NOMO-1 treated with DMSO at 0.1 percent for 48 hours (cell line): ENCODE measurements at regions not wholly inside any gene's neighbourhood (a gene's known extent, or its start where the extent isn't known, plus 50 kb on each side); places are given as distances from the start of the nearest gene placed in this dataset.

ENCODE experiments used
- DNase-seq: peaks from one replicate; lab custom pipeline; 2025; ENCODE audit not compliant: unreplicated experiment; lab: John Stamatoyannopoulos, UW

DNA sequence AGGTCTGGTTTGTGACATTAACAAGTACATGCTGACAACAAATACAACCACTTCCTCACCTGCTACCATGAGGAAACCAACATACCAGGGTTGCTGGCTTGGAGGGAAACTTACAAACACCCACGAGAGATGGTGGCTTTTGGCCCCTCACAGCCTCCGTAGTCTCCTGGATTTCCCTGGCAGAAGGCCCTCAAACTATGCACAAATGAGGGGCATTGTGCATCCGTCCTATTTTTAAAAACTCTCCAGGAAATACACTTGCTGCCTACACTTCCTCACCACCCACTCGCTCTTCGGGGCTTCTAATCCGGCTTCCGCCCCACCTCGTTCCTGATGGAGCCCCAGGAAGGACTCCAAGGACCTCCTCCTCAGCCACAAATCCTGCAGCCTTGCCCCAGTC, 355.0 kb upstream of the GATB start:
- no peak for DNase-seq

DNA sequence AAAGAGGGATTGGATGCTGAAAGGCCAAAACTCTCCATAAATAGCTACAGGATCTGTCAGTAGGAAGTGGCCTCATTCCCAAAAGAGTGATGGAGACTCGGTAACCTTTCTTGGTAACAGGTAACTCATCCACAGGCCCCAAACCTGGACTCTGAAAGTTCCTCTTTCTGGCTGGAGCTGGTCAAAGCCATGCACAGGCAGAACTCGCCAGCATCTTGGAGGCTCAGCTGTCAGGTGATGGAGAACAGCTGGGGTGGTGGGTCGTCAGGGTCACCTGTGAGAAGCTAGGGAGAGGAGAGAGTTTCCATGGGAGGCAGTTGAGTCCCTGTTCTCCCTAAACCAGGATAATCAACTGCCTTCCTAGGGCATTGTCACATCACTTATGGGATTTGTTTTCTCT, 354.3 kb upstream of the GATB start:
- no peak for DNase-seq

DNA sequence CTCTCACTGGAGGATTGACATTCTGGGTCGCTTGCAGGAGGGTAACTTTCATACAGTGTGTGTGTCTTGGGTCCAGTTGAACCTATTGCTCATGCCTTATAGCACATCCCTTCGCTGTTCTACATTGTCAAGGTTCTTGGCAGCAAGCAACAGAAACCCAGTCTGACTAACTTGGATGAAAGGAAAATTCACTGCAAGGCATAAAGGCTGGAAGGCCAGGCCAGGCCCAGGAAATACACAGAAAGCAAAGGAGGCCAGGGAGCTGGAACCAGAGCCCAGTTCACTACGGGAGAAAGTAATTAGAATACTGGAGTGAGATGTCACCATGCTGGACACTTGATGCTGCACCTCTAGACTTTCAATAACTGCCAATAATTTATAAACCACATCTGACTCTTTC, 353.8 kb upstream of the GATB start:
- DNase-seq, result no peak

DNA sequence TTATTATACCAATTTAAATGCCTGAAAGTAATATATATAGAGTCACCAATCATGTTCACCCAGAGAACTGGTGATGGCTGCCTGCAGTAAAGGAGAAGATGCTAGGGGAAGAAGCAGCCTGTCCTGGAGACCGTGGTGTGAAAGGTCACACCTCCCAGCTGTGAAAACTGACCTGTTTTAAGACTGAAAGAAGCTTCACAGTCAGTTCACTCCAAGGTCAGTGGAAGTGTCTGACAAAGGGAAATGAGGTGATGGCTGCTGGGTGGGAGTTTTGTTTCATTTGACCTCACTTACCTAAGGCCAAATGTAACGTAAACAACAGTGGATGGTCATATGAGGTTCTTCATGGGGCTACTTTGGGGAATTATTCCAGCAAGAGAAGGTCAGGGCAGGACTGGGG, 352.1 kb upstream of the GATB start:
- no peak for DNase-seq

DNA sequence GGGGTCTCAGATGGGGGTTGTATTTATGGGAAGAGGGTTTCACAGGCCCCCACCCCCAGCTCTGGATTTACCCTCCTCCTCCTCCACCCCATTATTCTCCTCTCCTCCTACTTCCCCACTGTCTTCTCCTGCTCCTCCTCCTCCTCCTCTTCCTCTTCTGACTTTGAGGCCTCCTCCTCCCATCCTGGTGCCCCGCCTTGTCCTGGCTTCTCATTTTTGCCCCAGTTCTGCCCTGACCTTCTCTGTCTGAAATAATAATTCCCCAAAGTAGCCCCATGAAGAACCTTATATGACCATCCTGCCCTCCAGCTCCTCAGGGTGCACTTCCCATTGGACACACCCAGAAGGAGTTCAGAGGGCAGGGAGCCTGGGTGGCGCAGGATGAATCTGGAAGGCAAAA, 351.4 kb upstream of the GATB start:
- no peak for DNase-seq

DNA sequence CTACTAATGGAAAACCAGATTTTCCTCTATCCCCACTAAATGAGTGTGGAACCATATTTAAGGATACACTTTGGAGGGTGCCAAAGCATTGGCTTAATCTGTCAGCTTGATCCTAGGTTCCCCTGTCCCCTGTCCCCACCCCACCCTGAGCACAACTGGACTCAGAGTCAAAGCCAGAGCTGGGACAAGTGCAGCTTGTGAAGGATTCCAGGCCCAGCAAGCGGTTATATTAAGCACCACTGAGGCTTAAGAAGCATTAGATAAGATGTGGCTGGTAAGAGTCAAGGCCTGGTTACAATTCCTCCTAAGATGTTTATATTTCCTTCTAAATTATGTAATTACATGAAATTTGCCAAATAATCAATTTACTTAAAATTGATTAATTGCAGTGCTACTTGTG, 350.0 kb upstream of the GATB start:
- DNase-seq, result no peak

DNA sequence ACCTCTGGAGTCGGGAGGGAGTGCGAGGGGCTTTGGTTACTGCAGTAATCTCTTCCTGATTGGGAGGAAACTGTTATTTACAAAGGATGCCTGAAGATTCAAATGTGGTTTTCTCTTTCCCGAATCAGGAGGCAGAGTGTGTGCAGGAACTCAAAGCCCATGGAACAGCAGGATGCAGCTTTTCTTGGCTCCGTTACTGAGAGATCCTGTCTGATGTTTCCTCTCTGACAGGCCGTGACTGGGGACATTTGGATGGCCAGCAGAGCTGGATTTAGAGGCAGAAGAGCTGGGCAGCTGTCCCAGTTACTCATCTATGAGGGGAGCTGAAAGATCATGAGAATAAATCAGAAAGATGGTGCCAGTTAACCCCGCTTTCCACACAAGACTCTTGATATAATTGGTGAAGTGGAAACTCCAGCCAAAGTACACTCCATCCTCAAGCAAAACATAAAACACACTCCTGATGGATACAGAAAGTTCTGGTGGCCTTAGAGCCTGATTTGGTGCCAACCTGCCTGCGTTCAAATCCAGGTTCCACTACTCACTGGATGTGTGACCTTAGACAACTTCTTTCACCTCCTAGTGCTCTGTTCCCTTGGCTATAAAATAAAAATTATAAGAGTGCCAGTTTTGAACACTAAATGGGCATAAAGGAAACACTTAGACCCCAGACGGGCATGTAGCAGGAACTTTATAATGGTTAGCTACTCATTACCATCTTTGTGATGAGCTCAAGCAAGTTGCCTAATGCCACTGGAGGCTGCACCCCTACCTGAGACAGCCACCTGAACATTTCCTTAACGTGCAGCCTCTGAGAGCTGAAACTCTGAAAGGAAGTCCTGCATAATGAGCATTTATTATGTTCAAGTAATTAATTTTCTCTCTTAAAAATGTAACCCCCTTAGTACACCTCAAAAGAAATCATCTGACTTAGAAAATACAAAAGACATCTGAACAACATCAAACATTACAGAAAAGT, 349.0 kb upstream of the GATB start:
- DNase-seq, result no peak

DNA sequence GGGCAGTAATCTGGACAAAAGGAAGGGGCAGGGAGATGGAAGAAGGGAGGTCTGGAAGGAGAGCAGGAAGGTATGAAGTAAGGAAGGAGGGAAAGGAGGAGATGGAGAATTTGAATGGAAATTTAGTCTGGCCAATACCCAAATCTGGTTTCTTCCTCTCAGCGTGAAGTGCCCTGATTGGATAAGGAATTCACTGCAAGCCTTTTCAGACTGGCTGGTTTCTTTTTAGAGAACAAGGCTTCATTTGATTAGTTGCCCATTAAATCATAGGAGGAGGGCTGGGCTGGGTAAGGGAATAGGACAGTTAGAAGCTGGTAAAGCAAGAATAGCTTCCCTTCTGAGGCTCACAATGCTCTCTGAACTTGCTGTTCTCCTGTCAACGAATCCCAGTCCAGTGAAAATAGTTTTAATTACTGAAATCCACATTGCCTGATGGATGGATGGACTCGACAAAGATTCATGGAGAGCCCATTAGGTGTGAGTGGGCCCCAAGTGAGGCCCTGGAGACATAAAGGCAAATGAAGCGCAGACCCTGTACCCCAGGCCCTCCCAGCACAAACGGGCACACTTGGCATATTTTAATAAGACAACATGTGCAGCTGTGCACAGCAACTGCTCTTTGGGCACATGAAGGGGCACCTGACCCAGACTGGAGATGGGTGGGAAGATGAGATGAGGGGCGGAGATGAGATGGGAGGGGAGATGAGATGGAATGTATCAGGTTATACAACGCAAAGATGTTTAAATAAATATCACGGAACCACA, 347.1 kb upstream of the GATB start:
- no peak for DNase-seq

DNA sequence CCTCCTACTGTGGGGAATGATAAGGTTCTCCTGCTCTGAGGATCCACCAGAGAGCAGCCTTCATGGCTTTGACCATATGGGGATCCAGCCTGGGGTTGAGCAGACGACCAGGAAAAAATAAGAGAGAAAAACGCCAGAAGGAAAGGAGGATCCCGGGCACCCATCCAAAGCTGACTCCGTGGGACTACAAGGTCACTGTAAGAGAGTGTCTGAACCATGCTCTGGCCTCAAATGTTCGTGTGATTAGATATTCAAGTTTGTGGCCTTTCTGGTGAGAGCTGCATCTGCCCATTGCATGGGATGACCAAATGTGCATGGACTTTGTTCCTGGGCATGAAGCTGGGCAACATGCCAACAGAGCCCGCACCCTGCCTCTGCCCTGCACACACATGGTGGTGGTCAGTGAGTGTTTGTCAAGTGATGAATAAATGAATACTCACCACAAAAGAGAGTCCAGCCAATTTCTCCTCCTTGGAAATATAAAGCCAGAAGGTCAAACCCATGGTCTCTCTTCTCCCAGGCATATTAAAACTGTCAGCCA, 346.0 kb upstream of the GATB start:
- no peak for DNase-seq

DNA sequence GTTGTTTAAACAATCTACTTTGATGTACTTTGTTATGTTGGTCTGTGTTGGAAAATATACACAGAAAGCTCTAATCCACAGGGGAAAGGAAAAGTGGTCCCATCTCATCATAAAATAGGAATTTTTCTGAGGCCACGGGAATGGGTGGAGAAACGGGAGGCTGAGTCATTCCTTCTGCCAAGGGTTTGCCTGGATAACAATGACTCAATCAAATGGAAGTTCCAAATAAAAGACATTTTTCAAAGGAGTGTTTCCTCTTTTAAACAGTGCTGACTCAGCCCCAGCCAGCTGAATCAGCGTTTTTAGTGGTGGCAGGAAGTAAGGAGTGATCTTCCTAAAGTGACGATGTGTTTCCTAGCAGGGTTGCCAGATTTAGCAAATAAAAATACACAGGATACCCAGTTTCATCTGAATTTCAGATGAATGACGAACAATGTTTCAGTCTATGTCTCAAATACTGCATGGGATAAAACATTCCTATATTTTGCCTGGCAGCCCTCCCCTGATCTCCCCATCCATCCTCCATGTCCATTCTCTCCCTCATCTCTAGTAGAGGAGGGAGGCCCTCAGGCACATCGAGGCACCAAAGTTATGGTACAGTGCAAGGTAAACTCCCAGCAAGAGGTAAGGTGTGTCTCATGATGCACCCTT, 345.4 kb upstream of the GATB start:
- DNase-seq, result peak; percentile 27

DNA sequence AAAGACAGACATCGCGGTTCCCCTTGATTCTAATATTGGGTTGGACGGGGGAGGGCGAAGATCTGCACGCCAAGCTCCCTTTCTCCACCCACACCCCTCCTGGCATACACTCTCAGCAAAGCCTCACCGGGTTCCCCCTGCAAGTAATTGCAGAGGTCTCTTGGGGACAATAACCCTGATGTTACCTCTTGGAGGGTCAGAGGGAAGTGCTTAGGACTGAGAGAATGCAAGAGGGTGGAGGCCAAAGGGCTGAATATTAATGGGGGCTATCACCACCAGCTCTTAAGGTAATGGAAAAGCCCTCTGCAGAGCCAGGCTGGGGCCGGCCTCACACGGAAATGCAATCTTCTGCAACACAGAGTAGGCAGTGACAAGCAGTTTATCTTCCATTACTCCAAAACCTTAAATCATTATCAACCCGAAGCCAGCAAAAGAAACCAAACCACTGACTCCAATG, 344.1 kb upstream of the GATB start:
- no peak for DNase-seq

DNA sequence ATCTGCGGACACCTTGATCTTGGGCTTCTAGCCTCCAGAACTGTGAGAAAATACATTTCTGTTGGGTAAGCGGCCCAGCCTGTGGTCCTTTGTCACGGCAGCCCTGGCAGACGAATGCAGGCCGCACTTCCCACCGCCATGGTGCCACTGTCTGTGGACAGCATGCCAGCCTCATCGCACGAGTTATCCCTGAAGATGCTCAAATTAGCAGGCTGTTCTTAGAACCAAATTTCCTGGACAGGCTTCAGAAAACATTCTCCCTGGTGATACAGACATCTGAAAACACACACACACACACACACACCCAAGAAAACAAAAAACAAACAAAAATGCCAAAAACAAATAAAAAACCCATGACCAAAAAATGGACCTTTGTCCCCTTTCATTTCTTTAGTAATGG, 343.5 kb upstream of the GATB start:
- DNase-seq, result no peak

DNA sequence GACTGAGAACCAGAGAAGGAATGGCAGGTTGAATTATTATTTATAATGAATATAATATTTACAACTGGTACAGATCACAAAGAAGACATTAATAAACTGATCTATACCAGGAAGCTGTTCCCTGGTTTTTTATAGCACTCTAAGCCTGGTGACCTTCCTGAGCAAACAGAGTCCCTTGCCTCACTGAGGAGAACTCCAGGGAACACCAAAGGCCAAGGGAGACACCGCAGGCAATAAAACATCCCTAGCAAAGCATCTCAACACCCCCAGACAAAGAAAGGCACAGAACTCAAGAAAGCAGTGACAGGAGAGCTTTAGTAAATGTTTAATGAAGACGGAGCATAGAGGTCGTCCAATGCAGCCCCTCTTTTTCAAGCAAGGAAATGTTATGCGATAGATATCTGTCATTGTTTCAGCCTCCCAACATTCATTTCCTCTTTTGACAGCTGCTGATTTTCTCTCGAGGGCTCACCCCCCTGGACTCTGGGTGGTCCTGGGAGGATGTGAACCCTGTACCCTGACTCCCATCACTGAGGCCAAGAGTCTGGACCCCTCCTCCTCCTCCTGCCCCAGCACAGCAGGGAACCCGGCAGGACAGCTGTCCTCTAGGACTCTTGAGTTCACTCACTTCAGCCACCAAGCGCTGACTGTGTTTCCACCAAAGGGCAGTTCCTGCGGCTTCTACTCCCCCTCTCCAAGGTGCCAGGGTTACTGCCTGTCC, 342.5 kb upstream of the GATB start:
- DNase-seq, result no peak

DNA sequence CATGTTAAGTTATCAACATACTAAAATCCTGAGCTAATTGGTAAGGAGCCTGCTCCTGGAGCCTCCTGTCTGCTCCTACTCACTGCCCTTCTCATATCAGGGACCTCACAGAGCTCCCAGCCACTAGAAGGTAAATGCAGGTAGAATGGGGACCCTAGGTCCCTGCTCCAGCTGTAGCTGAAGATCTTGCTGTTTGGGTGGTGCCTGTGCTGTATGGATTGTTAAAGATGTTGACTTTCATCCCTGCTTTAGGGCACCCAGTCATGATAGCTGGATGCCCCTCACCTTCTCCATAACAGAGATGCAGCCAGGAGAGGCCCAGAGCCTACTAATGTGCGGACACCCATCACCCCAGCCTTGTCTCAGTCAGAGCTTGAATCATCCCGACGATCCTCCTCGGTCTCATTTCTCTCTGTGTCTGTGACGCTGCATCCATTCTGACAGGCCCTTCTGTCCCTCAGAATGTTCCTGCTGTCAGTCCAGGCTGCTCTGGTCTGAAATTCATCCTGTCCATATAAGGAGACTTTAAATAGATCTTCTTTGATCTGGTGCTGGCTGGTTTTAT, 341.7 kb upstream of the GATB start:
- no peak for DNase-seq

DNA sequence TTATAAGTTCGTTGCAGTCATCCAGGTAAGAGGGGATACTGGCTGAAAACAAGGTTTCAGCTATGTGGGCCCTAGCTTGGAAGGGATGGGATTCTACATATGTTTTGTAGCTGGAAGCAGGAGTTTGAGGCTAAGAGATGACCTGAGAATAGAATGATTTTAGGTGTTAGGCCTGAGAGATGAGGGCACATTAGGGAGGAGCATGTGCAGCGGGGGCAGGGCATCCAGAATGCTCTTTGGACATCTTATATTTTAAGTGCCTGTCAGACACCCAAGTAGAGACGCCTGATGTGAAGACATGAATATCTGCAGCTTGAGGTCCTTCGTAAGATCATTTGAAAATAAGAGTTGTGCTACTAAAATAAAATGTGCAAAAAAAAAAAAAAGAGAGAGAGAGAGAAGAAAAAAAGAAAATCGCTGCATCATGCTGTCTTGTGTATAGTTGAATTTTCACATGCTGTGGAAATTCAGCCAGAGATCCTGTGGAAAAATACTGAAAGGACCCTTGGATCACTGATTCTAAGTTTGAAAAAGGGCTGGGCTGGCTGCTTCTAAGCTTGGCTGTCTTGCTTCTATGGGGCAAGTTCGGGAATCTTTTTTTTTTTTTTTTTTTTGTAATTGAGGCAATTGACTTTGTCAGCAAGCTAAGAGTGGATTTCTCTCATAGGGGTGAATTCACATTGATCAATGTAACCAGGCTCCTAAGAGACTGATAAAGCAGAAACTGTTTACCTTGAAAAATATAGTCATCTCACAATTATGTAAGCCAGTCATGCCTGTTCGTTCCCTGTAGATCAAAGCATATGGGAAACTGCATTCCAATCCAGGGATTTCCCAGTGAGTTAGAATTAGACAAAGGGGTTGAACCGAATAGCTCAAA, 341.0 kb upstream of the GATB start:
- DNase-seq, result no peak

DNA sequence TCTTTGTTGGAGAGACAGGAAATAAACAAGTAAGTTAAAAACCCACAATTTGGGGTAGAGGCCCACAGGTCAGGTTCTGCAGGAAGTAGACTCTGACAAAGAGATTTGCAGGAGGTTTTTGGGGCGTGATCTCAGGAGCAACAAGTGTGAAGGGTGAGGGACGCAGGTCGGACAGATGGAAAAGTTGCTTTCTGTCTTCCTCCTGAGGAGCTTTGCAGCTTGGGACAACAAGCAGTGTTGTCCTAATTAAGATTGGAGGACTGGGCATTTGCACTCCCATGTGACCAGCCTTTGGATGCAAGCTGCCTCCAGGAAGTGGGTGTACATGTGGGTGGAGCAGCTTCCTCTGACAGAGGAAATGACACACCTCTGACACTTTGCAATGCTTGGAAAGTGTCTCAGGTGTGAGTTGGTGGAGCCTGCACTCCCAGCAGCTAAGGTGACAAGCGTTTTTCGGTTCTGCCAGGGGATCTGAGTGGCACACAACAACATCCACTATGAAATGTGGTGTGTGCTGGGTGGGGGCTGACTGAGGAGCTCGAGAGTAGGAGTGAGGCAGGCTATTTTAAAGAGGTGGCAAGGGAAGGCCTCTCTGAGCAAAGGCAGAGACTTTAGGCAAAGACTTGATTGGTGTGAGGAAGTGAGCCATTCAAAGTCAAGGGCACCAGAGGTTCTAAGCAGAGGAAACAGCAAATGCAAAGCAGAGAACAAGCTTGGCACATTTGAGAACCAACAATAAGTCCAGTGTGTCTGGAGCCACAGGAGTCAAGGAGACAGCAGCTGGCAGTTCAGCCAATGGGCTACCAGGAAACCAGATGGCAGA, 339.8 kb upstream of the GATB start:
- peak; percentile 10 for DNase-seq

DNA sequence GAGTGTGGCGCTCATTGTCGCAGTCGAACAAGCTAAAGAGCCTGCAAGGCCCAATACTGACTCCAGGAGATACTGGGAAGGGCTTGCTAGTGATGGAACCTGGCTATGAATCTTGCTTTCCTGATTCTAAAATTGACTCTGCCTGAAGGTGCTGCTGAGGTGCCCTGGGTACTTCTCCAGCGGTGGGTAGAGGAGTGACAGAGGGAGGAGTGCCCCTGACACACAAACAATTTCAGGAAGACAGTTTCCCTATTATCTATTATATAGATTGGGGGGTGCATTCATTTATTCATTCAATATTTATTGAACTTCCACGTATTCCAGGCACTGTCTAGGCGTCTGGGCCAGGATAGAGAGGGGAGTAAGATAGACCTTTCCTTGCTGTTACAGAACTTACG, 339.2 kb upstream of the GATB start:
- no peak for DNase-seq

DNA sequence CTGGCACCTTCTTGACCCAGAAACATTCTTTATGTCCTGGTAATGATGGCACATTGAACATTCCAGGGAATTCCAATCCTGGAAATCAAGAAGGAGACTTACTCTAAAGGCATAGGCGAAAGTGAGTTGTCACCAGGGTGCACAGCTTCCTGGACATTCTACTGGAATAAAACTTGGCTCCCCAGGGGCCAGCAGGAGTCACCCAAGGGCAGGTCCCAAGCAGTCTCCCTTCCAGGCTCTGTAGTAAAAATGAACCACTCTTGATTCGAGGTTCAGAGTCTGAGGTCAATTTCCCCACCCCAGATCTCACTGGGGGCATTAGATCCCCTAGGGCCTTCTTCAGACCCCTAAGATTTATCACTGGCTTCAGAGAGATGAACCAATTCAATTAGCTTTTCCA, 338.7 kb upstream of the GATB start:
- no peak for DNase-seq

DNA sequence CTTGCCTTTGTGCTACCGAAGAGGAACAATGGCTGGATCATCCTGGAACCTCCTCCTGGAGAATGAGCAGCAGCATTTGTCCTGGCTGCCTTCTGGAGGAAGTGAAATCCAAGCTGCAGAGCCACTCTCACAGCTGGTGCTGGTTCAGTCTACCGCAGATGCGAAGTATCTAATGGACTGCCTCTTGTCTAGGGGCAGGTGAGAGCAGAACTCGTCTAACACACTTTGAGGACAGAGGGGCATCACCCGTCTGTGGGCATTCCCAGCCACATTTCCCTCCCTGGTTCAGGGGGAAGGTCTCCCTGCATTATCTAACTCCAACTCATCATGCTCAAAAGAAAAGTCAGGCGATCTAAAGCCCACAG, 338.2 kb upstream of the GATB start:
- no peak for DNase-seq
